H9 (cell line): ENCODE measurements at regions not wholly inside any gene's neighbourhood (a gene's known extent, or its start where the extent isn't known, plus 50 kb on each side); places are given as distances from the start of the nearest gene placed in this dataset.

Source experiments
- DNase-seq: peaks from one replicate; pipeline ENCODE4 v3.0.0-alpha.2; 2017
- H2AFZ ChIP-seq: one replicate; pipeline ENCODE4 v1.6.1; 2013; ENCODE audit warnings: mild to moderate bottlenecking, low read length, control low read depth, moderate library complexity
- H2AK5ac ChIP-seq: 2 replicates; pipeline ENCODE4 v1.6.1; 2013; ENCODE audit warnings: low read length, control low read depth, mixed read lengths; ENCODE audit not compliant: insufficient read length
- H2BK120ac ChIP-seq: one replicate; pipeline ENCODE4 v1.6.1; 2013; ENCODE audit warnings: low read depth, mild to moderate bottlenecking, low read length, control low read depth, inconsistent platforms; ENCODE audit not compliant: poor library complexity, severe bottlenecking
- H2BK12ac ChIP-seq: 2 replicates; pipeline ENCODE4 v1.6.1; 2013; ENCODE audit warnings: low read length, control low read depth, mixed read lengths, low read depth; ENCODE audit not compliant: insufficient read length
- H2BK15ac ChIP-seq: 2 replicates; pipeline ENCODE4 v1.6.1; 2013; ENCODE audit warnings: low read depth, low read length, control low read depth
- H2BK20ac ChIP-seq: one replicate; pipeline ENCODE4 v1.6.1; 2013; ENCODE audit warnings: low read depth, mild to moderate bottlenecking, low read length, control low read depth, inconsistent platforms; ENCODE audit not compliant: poor library complexity, severe bottlenecking
- H2BK5ac ChIP-seq: 2 replicates; pipeline ENCODE4 v1.6.1; 2013; ENCODE audit warnings: low read length, control low read depth, mixed read lengths; ENCODE audit not compliant: insufficient read length
- H3K14ac ChIP-seq: 2 replicates; pipeline ENCODE4 v1.6.1; 2013; ENCODE audit warnings: low read length, control low read depth; ENCODE audit not compliant: insufficient read depth
- H3K18ac ChIP-seq: 2 replicates; pipeline ENCODE4 v1.6.1; 2013; ENCODE audit warnings: low read depth, mild to moderate bottlenecking, mixed read lengths, low read length, control low read depth; ENCODE audit not compliant: insufficient read length
- H3K23ac ChIP-seq: 2 replicates; pipeline ENCODE4 v1.6.1; 2013; ENCODE audit warnings: low read length, control low read depth, mixed read lengths, low read depth; ENCODE audit not compliant: insufficient read length
- H3K23me2 ChIP-seq: 2 replicates; pipeline ENCODE4 v1.6.1; 2013; ENCODE audit warnings: low read depth, mild to moderate bottlenecking, mixed read lengths, low read length, control low read depth; ENCODE audit not compliant: insufficient read length, poor library complexity, severe bottlenecking
- H3K27ac ChIP-seq: 2 replicates; pipeline ENCODE4 v1.5.1; 2013; ENCODE audit warnings: low read length, control low read depth, mixed read lengths, low read depth; ENCODE audit not compliant: insufficient read length
- H3K27me3 ChIP-seq: 2 replicates; pipeline ENCODE4 v1.6.1; 2013; ENCODE audit warnings: low read length, control low read depth, inconsistent platforms; ENCODE audit not compliant: insufficient read depth
- H3K4ac ChIP-seq: 2 replicates; pipeline ENCODE4 v1.6.1; 2013; ENCODE audit warnings: low read depth, mild to moderate bottlenecking, control low read depth, inconsistent platforms, low read length, moderate library complexity
- H3K4me1 ChIP-seq: 2 replicates; pipeline ENCODE4 v1.6.1; 2013; ENCODE audit warnings: low read length, control low read depth, inconsistent platforms; ENCODE audit not compliant: insufficient read depth
- H3K4me2 ChIP-seq: 2 replicates; pipeline ENCODE4 v1.6.1; 2013; ENCODE audit warnings: low read length, control low read depth, mixed read lengths; ENCODE audit not compliant: insufficient read length, insufficient read depth
- H3K56ac ChIP-seq: 2 replicates; pipeline ENCODE4 v1.6.1; 2013; ENCODE audit warnings: low read depth, mild to moderate bottlenecking, mixed read lengths, low read length, control low read depth; ENCODE audit not compliant: insufficient read length
- H3K79me1 ChIP-seq: 2 replicates; pipeline ENCODE4 v1.6.1; 2013; ENCODE audit warnings: low read depth, mild to moderate bottlenecking, moderate library complexity, low read length, control low read depth, inconsistent platforms; ENCODE audit not compliant: insufficient read depth, poor library complexity, severe bottlenecking
- H3K79me2 ChIP-seq: 2 replicates; pipeline ENCODE4 v1.6.1; 2013; ENCODE audit warnings: low read length, control low read depth, inconsistent platforms; ENCODE audit not compliant: insufficient read depth
- H3K9ac ChIP-seq: 2 replicates; pipeline ENCODE4 v1.6.1; 2013; ENCODE audit warnings: low read length, control low read depth, mixed read lengths; ENCODE audit not compliant: insufficient read length; ENCODE audit errors: extremely low read depth
- H3K9me3 ChIP-seq: one replicate; pipeline ENCODE4 v1.6.1; 2013; ENCODE audit warnings: low read depth, low read length, inconsistent platforms; ENCODE audit not compliant: control insufficient read depth
- H3T11ph ChIP-seq: one replicate; pipeline ENCODE4 v1.6.1; 2013; ENCODE audit warnings: mild to moderate bottlenecking, low read length, control low read depth, inconsistent platforms
- H4K20me1 ChIP-seq: one replicate; pipeline ENCODE4 v1.6.1; 2013; ENCODE audit not compliant: control insufficient read depth, insufficient read length, insufficient read depth
- H4K5ac ChIP-seq: 2 replicates; pipeline ENCODE4 v1.6.1; 2013; ENCODE audit warnings: low read depth, mild to moderate bottlenecking, mixed read lengths, low read length, control low read depth; ENCODE audit not compliant: insufficient read length
- H4K8ac ChIP-seq: replicated peaks from 2 replicates; pipeline ENCODE4 v1.6.1; 2013; ENCODE audit warnings: low read length, control low read depth, mixed read lengths, low read depth; ENCODE audit not compliant: insufficient read length
- H4K91ac ChIP-seq: 2 replicates; pipeline ENCODE4 v1.6.1; 2013; ENCODE audit warnings: low read depth, mild to moderate bottlenecking, moderate library complexity, mixed read lengths, low read length, control low read depth; ENCODE audit not compliant: insufficient read length
- H3K27ac Mint-ChIP-seq, 3 experiments: 2 replicates in 2 of 3; 3 replicates in 1 of 3; pipeline ENCODE4 v1.8.0; 2020 to 2021; ENCODE audit warnings: mixed read lengths in 3 of 3, mild to moderate bottlenecking in 1 of 3, moderate library complexity in 1 of 3
- H3K27me3 Mint-ChIP-seq: 2 replicates; pipeline ENCODE4 v1.8.0; 2021; ENCODE audit warnings: low read depth, mild to moderate bottlenecking, moderate library complexity, mixed read lengths
- H3K36me3 Mint-ChIP-seq, 3 experiments: 2 replicates in 2 of 3; 3 replicates in 1 of 3; pipeline ENCODE4 v1.8.0; 2020 to 2021; ENCODE audit warnings: low read depth in 3 of 3, mixed read lengths in 3 of 3; ENCODE audit not compliant: insufficient read depth in 1 of 3
- H3K4me1 Mint-ChIP-seq, 2 experiments: 2 replicates each; pipeline ENCODE4 v1.8.0; 2020; ENCODE audit warnings: mixed read lengths in 2 of 2
- H3K4me3 Mint-ChIP-seq, 2 experiments: 2 replicates in 1 of 2; 3 replicates in 1 of 2; pipeline ENCODE4 v1.8.0; 2020 to 2021; ENCODE audit warnings: mild to moderate bottlenecking in 2 of 2, mixed read lengths in 2 of 2, moderate library complexity in 1 of 2
- H3K9me3 Mint-ChIP-seq, 2 experiments: 2 replicates in 1 of 2; 3 replicates in 1 of 2; pipeline ENCODE4 v1.8.0; 2020; ENCODE audit warnings: mild to moderate bottlenecking in 2 of 2, mixed read lengths in 2 of 2, moderate library complexity in 1 of 2
- WGBS: extraction: QIAGEN DNeasy Blood & Tissue Kit; methylation state at CpG from one replicate; pipeline ENCODE4 v1.1.7; 2013; ENCODE audit warnings: missing lambda C conversion rate, low lambda C conversion rate, mixed read lengths; ENCODE audit not compliant: insufficient read length; ENCODE audit errors: extremely low coverage; 5-methylcytosine and 5-hydroxymethylcytosine counted together
- TF ChIP-seq, protein P1 (sequence below): fragments of 200-600 bp; sonication (generic); conservative IDR thresholded peaks from 3 replicates; pipeline ENCODE4 v1.8.0; 2021; ENCODE audit warnings: antibody characterized with exemption, mild to moderate bottlenecking

- Mint-ChIP-seq H3K4me1 (peaks cover 17 to 35% of the 10 kb centered on the region in 2 experiments), H3K27ac (no peak overlapping the region; a peak in 3 of 7 replicates), H3K4me3 (no peak overlapping the region), H3K27me3 (peaks cover 5% of the 10 kb centered on the region), H3K9me3 (no peaks in the 10 kb centered on the region), H3K36me3 (no peaks in the 10 kb centered on the region)
- TF ChIP-seq, protein P1, sequence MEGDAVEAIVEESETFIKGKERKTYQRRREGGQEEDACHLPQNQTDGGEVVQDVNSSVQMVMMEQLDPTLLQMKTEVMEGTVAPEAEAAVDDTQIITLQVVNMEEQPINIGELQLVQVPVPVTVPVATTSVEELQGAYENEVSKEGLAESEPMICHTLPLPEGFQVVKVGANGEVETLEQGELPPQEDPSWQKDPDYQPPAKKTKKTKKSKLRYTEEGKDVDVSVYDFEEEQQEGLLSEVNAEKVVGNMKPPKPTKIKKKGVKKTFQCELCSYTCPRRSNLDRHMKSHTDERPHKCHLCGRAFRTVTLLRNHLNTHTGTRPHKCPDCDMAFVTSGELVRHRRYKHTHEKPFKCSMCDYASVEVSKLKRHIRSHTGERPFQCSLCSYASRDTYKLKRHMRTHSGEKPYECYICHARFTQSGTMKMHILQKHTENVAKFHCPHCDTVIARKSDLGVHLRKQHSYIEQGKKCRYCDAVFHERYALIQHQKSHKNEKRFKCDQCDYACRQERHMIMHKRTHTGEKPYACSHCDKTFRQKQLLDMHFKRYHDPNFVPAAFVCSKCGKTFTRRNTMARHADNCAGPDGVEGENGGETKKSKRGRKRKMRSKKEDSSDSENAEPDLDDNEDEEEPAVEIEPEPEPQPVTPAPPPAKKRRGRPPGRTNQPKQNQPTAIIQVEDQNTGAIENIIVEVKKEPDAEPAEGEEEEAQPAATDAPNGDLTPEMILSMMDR, result no peak
- H4K5ac ChIP-seq, result no peak overlapping the region
- H2BK120ac ChIP-seq, result no peak overlapping the region
- no CpG with 5 or more reads among the region's 5 CpGs for WGBS
- no peaks in the 10 kb centered on the region for H3K27me3 ChIP-seq
- no peak overlapping the region for H2AK5ac ChIP-seq
- no peak overlapping the region for H3T11ph ChIP-seq
- H3K56ac ChIP-seq, result no peak overlapping the region
- no peak overlapping the region for H4K8ac ChIP-seq
- no peak overlapping the region for H3K4me2 ChIP-seq
- no peaks in the 10 kb centered on the region for H3K23me2 ChIP-seq
- H3K27ac ChIP-seq, result no peak overlapping the region
- H3K14ac ChIP-seq, result no peak overlapping the region
- no peak overlapping the region for H2BK20ac ChIP-seq
- no peaks in the 10 kb centered on the region for H4K20me1 ChIP-seq
- no peaks in the 10 kb centered on the region for H3K9me3 ChIP-seq
- no peak overlapping the region for H3K23ac ChIP-seq
- no peak overlapping the region for H2BK12ac ChIP-seq
- H3K79me1 ChIP-seq, result no peaks in the 10 kb centered on the region
- H2BK15ac ChIP-seq, result no peak overlapping the region
- no peak overlapping the region for H3K9ac ChIP-seq
- no peak overlapping the region for H3K4ac ChIP-seq
- no peaks in the 10 kb centered on the region for H3K79me2 ChIP-seq
- no peak overlapping the region for H2AFZ ChIP-seq
- no peak overlapping the region for H4K91ac ChIP-seq
- H3K18ac ChIP-seq, result no peak overlapping the region
- H3K4me1 ChIP-seq, result no peaks in the 10 kb centered on the region
- DNase-seq, result no peak
- H2BK5ac ChIP-seq, result no peak overlapping the region
Observed at GRCh38 chr15:66644869-66645268, 57.2 kb upstream of the SMAD6 start.
